Choroid plexus epithelial cell (primary cell): ENCODE measurements at regions not wholly inside any gene's neighbourhood (a gene's known extent, or its start where the extent isn't known, plus 50 kb on each side); places are given as distances from the start of the nearest gene placed in this dataset.

Experiments
- DNase-seq: peaks from one replicate; pipeline ENCODE4 v3.0.0-alpha.2; 2010; ENCODE audit warnings: low read depth
- H3K4me3 ChIP-seq: 2 replicates; pipeline ENCODE4 v1.5.1; 2011; ENCODE audit warnings: low read depth, mild to moderate bottlenecking, control low read depth, low read length, moderate library complexity
- TF ChIP-seq, protein P1 (sequence below): conservative IDR thresholded peaks from 2 replicates; pipeline ENCODE4 v1.5.1; 2011; ENCODE audit warnings: low read depth, mild to moderate bottlenecking, control low read depth, inconsistent platforms, low read length, moderate library complexity

DNA sequence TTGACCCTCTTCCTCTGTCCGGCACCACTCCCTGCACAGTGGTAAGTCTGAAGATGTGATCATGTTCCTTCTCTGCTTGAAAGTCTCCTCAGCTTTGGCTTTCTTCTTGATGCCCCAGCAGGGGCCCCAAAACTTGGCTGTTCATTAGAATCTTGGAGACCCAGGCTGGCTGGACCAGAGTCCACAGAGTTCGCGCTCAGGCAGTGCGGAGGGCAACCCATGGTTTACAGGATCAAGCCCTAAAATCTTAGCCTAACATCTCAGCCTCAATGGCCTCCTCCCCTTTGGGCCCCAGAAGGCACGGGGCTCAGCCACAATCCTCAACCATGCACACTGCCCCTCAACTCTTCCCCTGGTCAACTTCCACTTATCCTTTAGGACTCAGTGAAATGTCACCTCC is 72.9 kb upstream of the GTSF1L start:
- no peak overlapping the region for H3K4me3 ChIP-seq
- no peak for DNase-seq
- TF ChIP-seq, protein P1, sequence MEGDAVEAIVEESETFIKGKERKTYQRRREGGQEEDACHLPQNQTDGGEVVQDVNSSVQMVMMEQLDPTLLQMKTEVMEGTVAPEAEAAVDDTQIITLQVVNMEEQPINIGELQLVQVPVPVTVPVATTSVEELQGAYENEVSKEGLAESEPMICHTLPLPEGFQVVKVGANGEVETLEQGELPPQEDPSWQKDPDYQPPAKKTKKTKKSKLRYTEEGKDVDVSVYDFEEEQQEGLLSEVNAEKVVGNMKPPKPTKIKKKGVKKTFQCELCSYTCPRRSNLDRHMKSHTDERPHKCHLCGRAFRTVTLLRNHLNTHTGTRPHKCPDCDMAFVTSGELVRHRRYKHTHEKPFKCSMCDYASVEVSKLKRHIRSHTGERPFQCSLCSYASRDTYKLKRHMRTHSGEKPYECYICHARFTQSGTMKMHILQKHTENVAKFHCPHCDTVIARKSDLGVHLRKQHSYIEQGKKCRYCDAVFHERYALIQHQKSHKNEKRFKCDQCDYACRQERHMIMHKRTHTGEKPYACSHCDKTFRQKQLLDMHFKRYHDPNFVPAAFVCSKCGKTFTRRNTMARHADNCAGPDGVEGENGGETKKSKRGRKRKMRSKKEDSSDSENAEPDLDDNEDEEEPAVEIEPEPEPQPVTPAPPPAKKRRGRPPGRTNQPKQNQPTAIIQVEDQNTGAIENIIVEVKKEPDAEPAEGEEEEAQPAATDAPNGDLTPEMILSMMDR = no peak

DNA sequence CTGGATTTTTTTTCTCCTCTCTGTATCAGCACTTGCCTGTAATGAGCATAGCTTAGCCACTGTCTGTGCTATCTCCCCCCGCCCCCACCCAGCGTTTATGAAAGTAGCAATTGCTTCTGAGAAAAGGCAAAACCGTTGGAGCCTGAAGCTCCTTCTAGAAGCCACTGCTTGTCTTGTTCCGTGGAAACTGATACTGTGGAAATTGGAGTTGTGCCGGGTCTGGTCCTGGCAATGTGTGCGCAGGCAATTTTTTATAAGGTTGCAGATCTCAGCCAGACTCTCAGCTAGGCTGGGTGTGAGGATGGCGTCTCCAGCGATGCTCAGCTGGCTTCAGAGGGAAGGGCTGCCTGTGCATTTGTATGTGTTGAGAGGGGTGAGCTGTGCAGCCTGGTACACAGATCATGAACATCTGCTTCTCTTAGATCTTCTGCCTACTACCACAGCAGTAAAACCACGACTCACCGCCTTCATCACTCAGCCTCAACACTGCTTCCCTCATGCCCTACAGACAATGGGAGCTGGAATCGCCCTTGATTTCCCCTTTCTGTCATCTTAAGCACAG is 72.4 kb upstream of the GTSF1L start:
- DNase-seq = peak; percentile 22
- TF ChIP-seq, protein P1 = no peak
- H3K4me3 ChIP-seq = no peak overlapping the region

- no peak for DNase-seq
- no peak overlapping the region for H3K4me3 ChIP-seq
- TF ChIP-seq, protein P1 = no peak
Observed at GRCh38 chr20:43798291-43799149, 71.7 kb upstream of the GTSF1L start.

- TF ChIP-seq, protein P1 = no peak
- H3K4me3 ChIP-seq = no peak overlapping the region
- no peak for DNase-seq
Observed at GRCh38 chr20:43794326-43794725, 67.5 kb upstream of the GTSF1L start.

- no peak overlapping the region for H3K4me3 ChIP-seq
- no peak for DNase-seq
- TF ChIP-seq, protein P1 = no peak
Observed at GRCh38 chr20:43789593-43789992, 62.8 kb upstream of the GTSF1L start.

DNA sequence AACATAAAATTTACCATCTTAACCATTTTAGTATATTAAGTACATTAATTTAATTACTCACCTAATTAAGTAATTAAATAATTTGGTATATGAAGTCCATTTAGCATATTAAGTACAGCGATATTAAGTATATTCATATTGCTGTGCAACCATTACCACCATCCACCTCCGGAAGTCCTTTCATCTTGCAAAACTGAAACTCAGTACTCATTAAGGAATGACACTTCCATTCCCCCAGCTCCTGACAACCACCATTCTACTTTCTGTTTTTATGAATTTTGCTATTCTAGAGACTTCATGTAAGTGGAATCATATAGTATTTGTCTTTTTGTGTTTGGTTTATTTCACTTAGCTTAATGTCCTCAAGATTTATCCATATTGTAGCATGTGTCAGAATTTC is 61.1 kb upstream of the GTSF1L start:
- TF ChIP-seq, protein P1 = no peak
- DNase-seq = no peak
- H3K4me3 ChIP-seq = no peak overlapping the region

DNA sequence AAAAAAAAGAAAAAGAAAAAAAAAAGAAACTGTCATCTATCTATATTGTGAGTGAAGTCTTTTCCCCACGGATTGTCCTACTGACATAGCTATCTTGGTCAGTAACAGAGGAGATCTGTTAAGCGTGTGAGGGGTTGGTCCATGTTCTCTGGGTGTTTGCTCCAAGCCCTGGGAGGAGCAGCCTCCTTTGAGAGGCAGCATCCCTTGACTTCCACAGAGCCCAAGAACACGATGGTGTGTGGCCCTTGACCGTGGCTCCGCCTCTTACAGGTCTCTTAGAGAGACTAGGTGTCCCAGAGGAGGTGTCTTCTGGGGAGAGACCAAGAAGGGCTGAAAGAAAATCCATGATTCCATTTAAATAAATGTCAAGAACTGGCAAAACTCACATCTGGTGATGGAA is 60.1 kb upstream of the GTSF1L start:
- no peak for DNase-seq
- TF ChIP-seq, protein P1 = no peak
- H3K4me3 ChIP-seq = no peak overlapping the region
